HG02610 (cell line): ENCODE measurements at regions not wholly inside any gene's neighbourhood (a gene's known extent, or its start where the extent isn't known, plus 50 kb on each side); places are given as distances from the start of the nearest gene placed in this dataset.

Experiments
- ATAC-seq: cut with Tn5 transposase; IDR thresholded peaks from one replicate; pipeline ENCODE4 v1.9.1; 2021; ENCODE audit warnings: mild to moderate bottlenecking, moderate library complexity; ENCODE audit not compliant: unreplicated experiment

DNA sequence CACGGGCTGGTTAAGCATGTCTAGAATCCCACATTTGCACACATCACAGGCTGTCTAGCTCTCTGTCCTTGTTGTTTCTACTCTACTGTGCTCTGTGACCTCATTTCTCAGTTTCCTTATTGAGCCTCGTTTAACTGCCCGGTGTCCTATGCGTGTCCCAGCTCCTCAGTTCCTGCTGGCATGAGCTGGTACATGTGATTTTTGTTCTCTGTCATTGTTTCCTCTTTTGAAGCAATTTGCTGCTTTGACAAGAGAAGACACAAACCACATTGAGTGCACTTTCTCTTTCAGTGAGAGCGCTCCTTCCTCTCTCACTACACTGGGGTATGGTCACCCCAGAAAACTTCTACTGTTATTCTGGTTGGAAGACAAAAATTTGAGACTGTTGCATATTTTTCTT, 563.5 kb downstream of the PDCD6IP start:
- ATAC-seq = peak; percentile 93

DNA sequence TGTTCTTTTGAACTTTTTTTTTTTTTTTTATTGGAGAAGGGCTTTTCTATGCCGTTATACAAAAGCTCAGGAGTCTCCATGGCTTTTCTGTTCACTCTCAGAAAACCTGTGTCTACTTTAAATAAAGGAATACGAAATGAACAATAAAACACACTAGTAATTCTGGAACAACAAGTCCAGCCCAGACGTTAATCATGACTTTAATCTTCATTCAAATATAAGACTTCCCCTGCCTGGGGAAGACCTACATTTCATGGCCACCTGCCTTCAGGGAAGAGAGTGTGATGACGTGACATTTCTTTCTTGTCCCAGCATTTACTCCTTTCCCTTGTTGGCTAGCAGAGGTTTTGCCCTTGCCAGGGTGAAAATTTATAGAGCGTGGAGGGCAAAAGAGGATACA, 564.5 kb downstream of the PDCD6IP start:
- no peak for ATAC-seq

DNA sequence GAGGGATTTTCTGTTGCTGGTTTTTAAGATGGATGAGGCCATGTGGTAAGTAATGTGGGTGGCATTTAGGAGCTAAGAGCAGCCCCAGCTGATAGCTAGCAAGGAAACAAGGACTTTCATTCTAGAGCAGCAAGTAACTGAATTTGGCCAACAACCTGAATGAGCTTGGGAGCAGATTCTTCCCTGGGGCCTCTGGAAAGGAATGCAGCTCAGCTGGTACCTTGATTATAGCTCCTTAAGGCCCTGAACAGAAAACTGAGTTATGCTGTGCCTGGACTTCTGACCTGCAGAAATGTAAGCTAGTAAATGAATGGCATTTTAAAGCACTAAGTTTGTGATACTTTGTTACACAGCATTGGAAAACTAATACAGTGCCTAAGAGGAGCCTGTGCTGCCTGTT, 565.5 kb downstream of the PDCD6IP start:
- ATAC-seq = no peak

DNA sequence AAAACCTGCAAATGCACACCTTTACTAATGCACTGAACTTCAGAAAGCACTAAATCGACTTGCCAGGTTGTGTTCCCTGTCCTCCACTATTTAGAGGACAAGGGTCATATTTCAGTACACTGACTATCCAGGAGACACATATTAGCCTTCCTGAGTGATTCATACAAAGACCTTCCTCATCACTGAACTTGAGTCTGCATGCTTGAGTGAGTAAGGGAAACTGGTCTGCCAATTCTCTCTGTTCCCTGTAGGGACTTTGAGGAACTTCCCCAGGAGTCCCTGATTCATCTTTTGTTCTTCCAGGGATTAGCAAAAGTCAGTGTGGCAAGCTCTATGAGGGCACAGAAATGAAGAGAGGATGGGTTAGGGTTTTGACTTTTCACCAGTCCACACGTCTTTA, 565.9 kb downstream of the PDCD6IP start:
- no peak for ATAC-seq

DNA sequence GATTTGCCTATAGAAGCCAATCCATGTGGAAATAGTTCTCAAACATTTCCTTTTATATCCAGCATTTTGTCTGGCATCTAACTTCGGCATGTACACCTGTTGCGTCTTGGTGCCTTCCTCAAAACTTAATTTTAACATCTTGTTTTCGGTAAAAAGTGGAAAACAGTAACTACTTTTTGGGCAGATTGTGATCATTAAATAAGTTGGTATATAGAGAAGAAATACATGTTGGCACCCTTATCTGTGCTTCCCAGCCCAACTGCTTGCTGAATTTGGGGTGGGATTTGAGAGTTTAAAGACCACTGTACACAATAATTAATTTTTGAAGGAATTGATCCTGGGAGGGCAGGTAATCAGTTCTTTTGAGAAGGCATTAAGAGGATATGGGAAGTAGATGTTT, 566.8 kb downstream of the PDCD6IP start:
- no peak for ATAC-seq

DNA sequence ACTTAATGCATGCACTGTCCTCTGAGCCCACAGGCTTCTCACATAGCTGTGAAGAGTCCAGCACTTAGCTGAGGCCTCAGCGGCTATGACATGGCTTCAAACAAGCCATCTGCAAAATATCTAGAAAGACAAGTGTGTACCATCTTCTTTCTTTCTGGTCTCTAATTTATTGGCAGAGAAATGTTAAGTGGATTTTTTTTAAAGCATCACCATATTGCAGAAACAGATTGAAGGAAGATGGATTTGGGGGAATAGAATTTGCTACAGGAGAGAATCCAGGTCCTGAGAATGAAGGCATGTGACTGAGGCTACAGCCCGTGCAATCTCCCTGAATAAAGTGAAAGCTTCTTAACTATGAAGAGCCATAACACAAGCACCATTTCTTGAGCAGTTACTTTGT, 567.3 kb downstream of the PDCD6IP start:
- no peak for ATAC-seq

DNA sequence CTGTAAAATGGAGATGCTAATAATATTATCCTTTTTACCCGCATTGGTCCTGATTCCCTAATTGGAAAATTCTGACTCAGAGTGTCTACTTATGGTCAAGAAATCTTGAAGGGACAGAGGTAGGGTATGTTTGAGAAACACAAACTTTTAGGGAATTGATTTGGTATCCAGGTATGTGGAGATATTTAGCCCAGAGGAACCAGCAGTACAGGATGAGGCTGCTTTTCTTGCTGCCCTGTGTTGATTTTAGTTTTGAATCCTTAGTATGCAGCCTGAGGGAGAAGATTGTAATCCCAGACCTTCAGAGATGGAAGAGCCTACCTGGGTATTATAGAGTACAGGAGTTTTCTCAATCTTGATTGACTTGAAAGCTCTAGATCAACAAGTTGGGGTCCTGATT, 569.1 kb downstream of the PDCD6IP start:
- no peak for ATAC-seq

DNA sequence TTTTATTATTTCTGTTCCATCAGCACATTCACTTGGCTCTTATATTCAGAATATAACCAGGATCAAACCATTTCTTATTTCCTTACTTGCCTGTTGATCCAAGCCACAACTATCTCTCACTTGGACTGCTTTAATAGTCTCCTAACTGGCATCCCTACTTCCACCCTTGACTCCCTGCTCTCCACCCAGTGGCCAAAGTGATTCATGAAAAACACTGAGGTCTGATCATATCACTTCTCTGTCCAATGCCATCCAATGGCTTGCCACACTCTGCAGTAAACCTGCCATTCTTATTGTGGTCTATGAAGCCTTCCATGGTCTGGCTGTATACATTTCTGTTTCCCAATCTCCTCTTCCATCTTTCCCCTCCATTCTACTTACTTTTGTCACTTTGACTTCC, 576.1 kb downstream of the PDCD6IP start:
- ATAC-seq = no peak

DNA sequence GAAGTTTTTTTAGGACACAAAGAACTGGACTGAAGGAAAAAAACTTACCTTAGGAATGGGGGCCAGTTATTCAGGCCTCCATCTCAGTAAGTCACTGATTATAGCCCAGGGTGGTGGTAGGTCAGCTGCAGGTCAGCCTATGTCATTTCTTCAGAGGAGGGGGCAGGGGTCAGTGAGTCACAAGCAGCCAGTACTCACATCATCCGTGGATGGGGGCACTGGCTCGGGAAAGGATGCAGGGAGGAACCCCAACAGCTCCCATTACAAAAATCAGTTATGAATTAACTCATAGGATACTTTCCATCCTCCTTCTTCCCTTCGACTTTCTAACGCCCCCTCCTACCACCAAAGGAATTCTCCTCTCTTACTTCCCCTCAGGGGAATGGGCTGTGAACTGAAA, 578.3 kb downstream of the PDCD6IP start:
- no peak for ATAC-seq

DNA sequence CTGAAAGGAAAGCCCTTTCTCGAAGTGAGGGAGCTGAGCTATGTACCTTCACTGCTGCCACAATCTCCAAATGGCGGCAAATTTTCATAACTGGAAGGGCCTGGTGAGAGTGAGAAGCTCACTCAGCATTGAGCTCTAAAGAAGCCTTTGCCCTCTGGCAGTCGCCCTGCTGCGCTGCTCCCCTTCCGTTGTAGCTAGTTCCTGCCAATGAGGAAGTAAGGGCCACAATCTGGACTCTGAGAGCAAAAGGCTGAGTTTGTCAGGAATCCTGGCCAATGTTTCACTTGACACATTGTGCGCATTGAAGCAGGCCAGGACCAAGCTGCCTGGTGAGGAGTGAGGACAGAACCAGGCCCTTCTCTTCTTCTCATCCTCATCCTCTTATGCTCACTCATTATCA, 579.5 kb downstream of the PDCD6IP start:
- ATAC-seq = no peak

DNA sequence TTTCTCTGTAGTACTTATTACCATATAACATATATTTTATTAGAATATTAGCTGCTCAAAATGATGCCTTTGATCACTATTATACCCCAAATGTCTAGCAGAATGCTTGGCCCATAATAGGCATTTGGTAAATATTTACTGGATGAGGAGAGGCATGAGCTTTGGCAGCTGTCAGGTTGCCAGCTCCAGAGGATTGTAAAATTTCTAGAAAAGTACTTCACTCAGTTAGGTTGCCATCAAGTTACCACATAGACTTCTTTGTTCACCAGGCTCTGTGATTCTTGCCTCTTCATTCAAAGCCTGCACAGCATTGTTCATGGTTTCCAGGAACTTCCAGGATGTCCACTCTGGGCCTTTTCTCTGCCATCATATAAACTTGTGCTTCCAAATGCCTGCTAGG, 582.8 kb downstream of the PDCD6IP start:
- ATAC-seq = no peak

DNA sequence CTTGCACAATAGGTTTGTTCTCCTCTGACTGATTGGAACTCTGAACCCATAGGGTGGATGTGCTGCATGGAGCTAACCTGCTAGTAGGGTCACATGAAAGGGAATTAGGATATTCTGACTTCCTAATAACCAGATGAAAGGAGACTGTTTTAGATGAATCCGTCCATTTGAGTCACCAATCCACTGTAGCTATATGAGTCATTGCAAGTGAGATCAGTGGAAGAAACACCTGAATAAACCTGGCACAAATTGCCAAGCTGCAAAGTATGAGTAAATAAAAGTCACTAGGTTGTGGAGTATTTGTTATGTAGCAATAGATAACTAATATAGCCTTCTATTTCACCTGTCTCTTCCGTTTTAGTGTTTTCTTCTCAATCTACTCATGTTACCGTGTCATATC, 584.4 kb downstream of the PDCD6IP start:
- ATAC-seq = no peak

DNA sequence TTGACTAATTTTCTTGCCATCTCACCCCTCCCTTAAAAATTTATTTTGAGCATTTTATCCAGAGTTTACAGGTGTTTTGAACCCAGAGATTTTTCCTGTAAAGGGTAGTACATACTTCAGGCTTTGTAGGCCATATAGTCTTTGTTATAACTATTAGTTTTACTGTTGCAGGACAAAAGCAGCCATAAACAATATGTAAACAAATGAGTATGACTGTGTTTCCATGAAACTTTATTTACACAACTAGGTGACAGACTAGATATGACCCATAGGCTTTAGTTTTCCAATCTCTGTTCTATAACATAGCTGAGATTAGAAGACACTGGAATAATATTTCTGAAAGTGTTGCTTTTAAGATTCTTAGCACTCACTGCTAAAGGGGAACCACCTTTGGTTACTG, 587.9 kb downstream of the PDCD6IP start:
- ATAC-seq = no peak

DNA sequence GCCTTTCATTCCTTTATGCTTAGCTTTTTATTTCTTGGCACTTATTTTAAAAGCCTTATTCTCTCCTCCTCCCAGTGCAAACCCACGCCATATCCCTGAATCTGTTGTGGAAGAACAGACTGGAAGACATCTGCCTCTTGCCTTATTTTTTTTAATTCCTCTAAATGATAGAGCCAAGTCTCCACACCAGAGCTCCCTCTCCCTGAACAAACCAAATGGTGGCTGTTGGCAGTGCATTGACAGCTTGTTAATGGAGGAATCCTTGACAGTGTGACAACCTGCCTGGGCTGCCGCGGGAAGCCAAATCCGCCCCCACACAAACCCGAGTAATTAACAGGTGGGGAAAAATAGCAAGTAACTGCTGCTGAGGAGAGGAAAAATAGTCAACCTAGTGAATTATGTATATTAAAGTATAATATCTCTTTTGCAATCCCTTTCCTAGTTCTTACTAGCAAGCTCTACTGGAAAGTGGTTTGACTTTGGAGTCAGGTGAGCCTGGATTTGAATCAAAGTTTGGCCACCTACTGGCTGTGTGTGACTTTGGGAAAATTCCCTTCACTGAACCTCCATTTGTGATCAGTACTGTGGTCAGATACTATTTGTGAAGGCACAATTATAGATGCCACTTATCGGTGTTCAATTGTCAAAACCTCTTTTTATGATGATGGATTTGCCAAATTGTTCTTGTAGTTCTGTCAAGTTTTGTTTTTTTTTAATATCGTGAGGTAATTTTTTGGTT, 589.6 kb downstream of the PDCD6IP start:
- ATAC-seq = no peak

DNA sequence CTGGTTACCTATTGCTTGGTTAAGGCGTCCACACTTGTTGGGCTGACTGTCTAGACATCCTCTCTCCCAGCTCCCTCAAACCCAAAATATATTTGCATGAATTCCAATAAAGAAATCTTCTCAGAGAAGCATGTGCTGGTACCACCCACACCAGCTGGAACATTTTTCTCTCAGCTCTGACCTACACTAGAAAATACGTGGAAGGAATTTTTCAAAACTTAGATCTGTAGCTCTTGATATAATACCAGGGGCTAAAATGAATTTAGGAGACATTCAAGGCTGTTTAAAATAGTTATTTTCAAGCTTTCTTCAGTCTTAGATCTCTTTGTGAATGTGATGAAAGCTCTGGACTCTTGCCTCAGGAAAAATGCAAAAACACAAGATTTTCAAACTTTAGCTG, 590.4 kb downstream of the PDCD6IP start:
- ATAC-seq = no peak

DNA sequence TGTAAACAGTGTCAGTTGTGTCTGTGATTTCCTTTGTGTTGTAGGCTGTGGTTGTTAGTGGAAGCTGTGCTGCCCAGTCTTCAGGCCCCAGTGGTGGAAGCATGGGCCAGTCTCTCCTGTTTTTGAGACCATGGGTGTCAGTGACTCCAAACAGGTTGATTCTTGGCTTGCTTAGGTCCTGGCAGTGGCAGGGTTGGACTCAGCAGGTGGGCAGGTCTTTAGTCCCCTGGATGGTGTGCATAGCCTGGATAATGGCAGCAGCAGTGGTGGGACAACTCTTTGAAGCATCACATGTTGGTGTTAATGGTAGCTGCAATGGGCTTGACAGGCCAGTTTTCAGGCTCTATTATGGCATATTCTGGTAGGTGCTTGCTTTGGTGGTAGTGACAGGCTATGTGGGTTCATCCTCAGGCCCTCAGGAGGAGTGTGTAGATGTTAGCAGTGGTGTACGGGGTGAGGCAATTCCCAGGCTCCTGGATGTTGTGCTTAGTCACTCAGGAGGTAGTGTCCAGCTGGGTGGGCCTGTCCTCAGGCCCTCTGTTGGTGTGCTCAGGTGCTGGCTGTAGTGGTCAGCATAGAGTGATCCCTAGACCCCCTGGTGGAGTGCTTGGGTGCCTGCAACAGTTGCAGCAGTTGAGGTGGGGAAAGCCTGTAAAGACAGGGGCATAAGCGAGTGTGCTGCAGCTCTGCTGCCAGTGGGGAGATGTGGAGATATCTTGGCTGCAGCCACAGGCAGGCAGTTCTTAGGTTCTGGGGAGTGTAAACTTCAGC, 596.7 kb downstream of the PDCD6IP start:
- no peak for ATAC-seq

DNA sequence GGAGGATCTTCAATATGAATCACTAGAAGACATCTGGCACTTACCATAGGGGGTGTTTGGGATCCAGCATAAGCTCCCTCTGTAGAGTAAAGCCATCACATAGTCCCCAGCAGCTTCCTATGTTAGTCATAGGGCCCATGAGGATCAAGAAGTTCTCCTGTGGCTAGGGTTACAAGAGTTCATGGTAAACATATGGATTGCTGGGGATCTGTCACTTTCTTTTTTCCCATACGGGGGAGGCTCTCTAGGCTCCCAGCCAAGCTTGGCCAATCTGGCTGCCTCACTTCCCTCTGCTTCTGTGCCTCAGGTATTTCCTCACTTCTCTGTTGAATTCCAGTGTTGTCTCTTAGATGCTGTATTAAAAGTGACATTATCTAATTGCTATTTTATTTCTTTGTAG, 597.9 kb downstream of the PDCD6IP start:
- no peak for ATAC-seq

DNA sequence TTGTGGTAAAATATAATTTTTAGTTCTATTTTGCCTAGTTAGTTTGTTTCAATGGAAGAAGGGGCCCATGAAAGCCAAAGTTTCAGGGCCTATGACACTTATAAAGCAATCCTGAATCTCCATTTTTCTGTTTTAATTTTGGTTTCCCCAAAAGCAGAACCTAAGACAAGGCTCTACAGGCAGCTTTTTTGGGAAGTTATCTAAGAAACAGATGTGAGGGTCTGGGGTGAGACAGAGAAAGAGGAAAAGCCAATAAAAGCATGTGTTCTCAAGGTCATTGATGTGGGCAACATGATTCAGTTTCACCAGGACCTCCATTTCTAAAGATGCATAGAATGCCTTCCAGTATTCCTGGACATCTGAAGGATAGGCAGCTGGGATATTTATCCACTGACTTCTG, 598.5 kb downstream of the PDCD6IP start:
- no peak for ATAC-seq

DNA sequence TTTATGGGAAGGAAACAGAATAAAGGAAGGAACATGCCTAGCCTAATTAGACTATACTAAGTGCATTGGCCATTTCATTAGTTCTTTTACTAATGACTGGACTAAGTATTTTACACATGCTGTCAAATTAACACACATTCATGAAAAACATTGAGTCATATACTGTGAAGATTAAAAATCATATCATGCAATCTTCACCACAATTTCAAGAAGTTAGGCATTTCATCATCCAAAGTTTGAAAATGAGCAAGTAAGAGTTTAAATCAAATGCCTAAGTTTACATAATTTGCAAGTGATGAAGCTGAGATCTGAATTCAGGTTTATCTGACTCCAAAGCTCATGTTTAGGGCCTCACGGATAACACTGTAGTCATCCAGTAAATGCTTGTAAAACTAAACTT, 601.0 kb downstream of the PDCD6IP start:
- ATAC-seq = no peak

DNA sequence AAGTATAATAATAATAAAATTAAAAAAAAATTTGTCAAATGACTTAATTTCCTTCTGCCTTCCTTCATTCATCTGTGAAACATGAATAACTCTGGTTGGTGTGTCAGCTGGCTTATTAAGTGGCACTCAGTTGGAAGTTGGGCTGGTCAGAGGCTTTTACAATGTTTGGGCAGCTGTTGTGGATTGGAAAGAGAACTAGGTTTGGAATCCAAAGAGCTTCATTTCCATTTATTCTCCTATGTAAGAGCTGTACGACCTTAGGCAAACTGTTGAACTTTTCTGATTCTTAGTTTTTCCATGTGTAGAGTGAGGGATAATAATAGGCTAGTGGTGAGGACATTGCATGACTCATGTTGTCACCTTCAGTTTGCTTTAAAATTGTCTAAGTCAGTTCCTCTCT, 606.7 kb downstream of the PDCD6IP start:
- no peak for ATAC-seq

DNA sequence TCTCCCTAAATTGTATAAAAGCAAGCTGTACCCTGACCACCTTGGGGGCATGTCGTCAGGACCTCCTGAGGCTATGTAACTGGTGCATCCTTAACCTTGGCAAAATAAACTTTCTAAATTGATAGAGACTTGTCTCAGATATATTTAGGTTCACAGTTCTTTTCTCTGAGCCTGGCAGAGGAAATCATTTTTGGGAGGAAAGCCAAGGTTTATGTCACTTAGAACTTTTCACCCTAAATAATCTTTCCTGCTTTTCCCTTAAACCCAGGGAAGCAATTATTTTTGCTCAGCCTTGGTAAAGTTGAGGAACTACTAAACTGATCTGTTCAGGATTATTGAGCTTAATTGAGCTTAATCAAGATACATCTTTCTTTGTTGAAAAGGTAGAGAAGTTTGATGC, 608.9 kb downstream of the PDCD6IP start:
- no peak for ATAC-seq

DNA sequence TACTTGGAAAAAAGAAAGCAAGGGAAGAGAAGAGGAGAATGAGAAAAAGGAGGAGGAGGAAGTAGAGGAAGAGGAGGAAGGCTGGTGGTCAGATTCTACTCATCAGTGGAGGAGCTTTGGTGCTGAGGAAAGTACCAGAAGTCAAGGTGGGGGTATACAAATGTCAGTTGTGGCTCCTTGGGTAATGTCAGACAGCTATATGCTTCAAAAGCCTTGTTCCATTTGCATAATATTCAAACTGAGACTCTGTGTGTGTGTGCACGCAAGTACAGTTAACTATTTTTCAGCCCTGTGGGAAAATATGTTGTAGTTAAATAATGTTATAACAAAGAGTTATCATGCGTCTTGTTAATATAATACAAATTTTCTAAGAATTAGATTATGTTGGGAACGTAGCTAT, 609.7 kb downstream of the PDCD6IP start:
- peak; percentile 45 for ATAC-seq

DNA sequence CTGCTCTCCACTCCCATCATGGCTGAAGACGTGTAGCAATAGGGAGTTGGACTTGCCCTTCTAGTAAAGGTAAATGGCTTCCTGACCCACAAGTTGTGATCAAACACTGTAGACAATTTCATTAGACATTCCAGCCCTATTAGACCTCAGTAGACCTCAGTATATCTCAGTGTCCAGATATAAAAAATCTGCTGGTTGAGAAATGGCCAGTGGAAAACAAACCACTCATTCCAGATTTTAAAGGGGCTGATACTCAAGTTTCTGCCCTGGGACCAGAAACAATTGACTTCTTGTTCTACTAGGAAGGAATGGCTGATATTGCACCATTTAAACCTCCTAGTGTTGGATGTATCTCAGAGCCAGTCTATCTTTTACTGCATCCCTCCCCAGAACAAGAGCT, 613.2 kb downstream of the PDCD6IP start:
- ATAC-seq = no peak
